MCF 10A (cell line): ENCODE measurements at regions not wholly inside any gene's neighbourhood (a gene's known extent, or its start where the extent isn't known, plus 50 kb on each side); places are given as distances from the start of the nearest gene placed in this dataset.

ENCODE experiments used
- BruUV-seq: library from RNA; stranded (reverse); fragments of 400-500 nt; replicated peaks from 2 replicates; lab custom pipeline; 2021; lab: Mats Ljungman, UMichigan
- CTCF ChIA-PET: fragments of 300-600 bp; sonication (Branson Sonifier 250); formaldehyde crosslinking; extraction: SDS; loops from one replicate; lab custom pipeline; 2021; ENCODE audit warnings: antibody characterized with exemption, inconsistent platforms; lab: Yijun Ruan, JAX
- POLR2A ChIA-PET: fragments of 300-600, 350-650 bp; sonication (Branson Sonifier 250); formaldehyde crosslinking; extraction: SDS; loops from one replicate; lab custom pipeline; 2020; ENCODE audit warnings: antibody characterized with exemption, inconsistent platforms; lab: Yijun Ruan, JAX
- DNase-seq: peaks from one replicate; pipeline ENCODE4 v3.0.0-alpha.2; 2018; ENCODE audit not compliant: unreplicated experiment
- H3K27ac Mint-ChIP-seq: one replicate; pipeline ENCODE4 v1.8.0; 2022; ENCODE audit warnings: mild to moderate bottlenecking, low read depth, mixed read lengths; ENCODE audit not compliant: unreplicated experiment
- H3K27me3 Mint-ChIP-seq: one replicate; pipeline ENCODE4 v1.8.0; 2022; ENCODE audit warnings: mixed read lengths; ENCODE audit not compliant: insufficient read depth, unreplicated experiment
- H3K36me3 Mint-ChIP-seq: one replicate; pipeline ENCODE4 v1.8.0; 2022; ENCODE audit warnings: mild to moderate bottlenecking, moderate library complexity, mixed read lengths; ENCODE audit not compliant: insufficient read depth, unreplicated experiment
- H3K4me1 Mint-ChIP-seq: one replicate; pipeline ENCODE4 v1.8.0; 2022; ENCODE audit warnings: mixed read lengths; ENCODE audit not compliant: insufficient read depth, unreplicated experiment
- H3K4me3 Mint-ChIP-seq: one replicate; pipeline ENCODE4 v1.8.0; 2022; ENCODE audit warnings: mild to moderate bottlenecking, moderate library complexity, mixed read lengths; ENCODE audit not compliant: unreplicated experiment
- H3K9me3 Mint-ChIP-seq: one replicate; pipeline ENCODE4 v1.8.0; 2022; ENCODE audit warnings: mixed read lengths; ENCODE audit not compliant: unreplicated experiment
- CTCF ChIP-seq: fragments of 200-600 bp; IDR thresholded peaks from one replicate; pipeline ENCODE4 v1.8.0; 2022; ENCODE audit warnings: antibody characterized with exemption, mild to moderate bottlenecking; ENCODE audit not compliant: unreplicated experiment
- intact Hi-C: fragments of 100-400 bp; cut with micrococcal nuclease; formaldehyde crosslinking; loops from 2 replicates; pipeline ENCODE4 v1.14.1; 2022

GRCh38 chr16:25413975-25414374 is 156.3 kb upstream of the ZKSCAN2 start:
- no peak overlapping the region for H3K4me3 Mint-ChIP-seq
- H3K4me1 Mint-ChIP-seq = no peaks in the 10 kb centered on the region
- H3K27me3 Mint-ChIP-seq = no peaks in the 10 kb centered on the region
- TF ChIP-seq CTCF = no peak
- H3K27ac Mint-ChIP-seq = no peak overlapping the region
- no peaks in the 10 kb centered on the region for H3K36me3 Mint-ChIP-seq
- POLR2A ChIA-PET = no interaction called here
- BruUV-seq = no TSS peak
- DNase-seq = no peak
- CTCF ChIA-PET = interaction anchor here (1.1 kb wide), 1 partner anchor 1730 kb away, joined by 3 read pairs; no protein-coding TSS in a partner anchor
- intact Hi-C loops = no loop called here
- H3K9me3 Mint-ChIP-seq = no peaks in the 10 kb centered on the region

GRCh38 chr16:25413133-25413532 is 155.5 kb upstream of the ZKSCAN2 start:
- intact Hi-C loops = no loop called here
- ChIA-PET CTCF (no interaction called here), POLR2A (no interaction called here)
- no peaks in the 10 kb centered on the region for H3K36me3 Mint-ChIP-seq
- no peak for DNase-seq
- no peaks in the 10 kb centered on the region for H3K4me1 Mint-ChIP-seq
- TF ChIP-seq CTCF = no peak
- H3K27ac Mint-ChIP-seq = no peak overlapping the region
- H3K27me3 Mint-ChIP-seq = no peaks in the 10 kb centered on the region
- no peaks in the 10 kb centered on the region for H3K9me3 Mint-ChIP-seq
- BruUV-seq = no TSS peak
- no peak overlapping the region for H3K4me3 Mint-ChIP-seq

- intact Hi-C loops = no loop called here
- no peak for TF ChIP-seq CTCF
- no peak overlapping the region for H3K27ac Mint-ChIP-seq
- no peaks in the 10 kb centered on the region for H3K4me1 Mint-ChIP-seq
- H3K9me3 Mint-ChIP-seq = no peaks in the 10 kb centered on the region
- no peak overlapping the region for H3K4me3 Mint-ChIP-seq
- no TSS peak for BruUV-seq
- no peaks in the 10 kb centered on the region for H3K36me3 Mint-ChIP-seq
- POLR2A ChIA-PET = no interaction called here
- DNase-seq = no peak
- CTCF ChIA-PET = interaction anchor here (0.7 to 1.3 kb wide), 2 partner anchors 9 to 330 kb away, joined by 3 to 4 read pairs; no protein-coding TSS in a partner anchor
- H3K27me3 Mint-ChIP-seq = no peaks in the 10 kb centered on the region
These were observed 153.9 kb upstream of the ZKSCAN2 start for GRCh38 chr16:25411396-25412081.

- Mint-ChIP-seq H3K36me3 (no peaks in the 10 kb centered on the region), H3K4me1 (no peaks in the 10 kb centered on the region), H3K9me3 (peaks cover 35% of the 10 kb centered on the region), H3K27ac (no peak overlapping the region), H3K4me3 (no peak overlapping the region), H3K27me3 (no peaks in the 10 kb centered on the region)
- intact Hi-C loops = no loop called here
- ChIA-PET POLR2A (no interaction called here), CTCF (no interaction called here)
- no peak for TF ChIP-seq CTCF
- no peak for DNase-seq
- BruUV-seq = no TSS peak
These were observed 146.2 kb upstream of the ZKSCAN2 start for GRCh38 chr16:25403852-25404251.
